ENCODE measurements at regions not wholly inside any gene's neighbourhood (a gene's known extent, or its start where the extent isn't known, plus 50 kb on each side); places are given as distances from the start of the nearest gene placed in this dataset.
"Not testable (repeated sequence)": the region's sequence is repeated elsewhere in the genome, so short reads cannot be mapped to it uniquely, and the experiment has no call there.

DNA sequence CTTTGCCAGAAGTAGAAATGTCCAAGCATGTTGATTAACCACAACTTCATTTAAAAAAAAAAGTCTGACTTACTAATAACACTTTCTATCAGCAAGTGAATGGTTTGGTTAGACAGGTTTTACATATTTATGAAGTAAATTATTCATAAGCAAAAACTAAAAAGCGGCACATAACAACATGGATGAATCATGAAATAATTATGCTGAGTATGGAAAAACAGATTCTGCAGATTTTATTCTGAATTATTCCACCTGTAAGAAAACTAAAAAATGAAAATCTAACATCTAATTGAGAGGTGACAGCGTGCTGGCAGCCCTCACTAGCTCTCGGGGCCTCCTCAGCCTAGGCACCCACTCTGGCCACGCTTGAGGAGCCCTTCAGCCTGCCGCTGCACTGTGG, 173.5 kb downstream of the ADAM29 start:
- no peak for ATAC-seq (ENCODE audit: insufficient read depth, low FRiP score)
- Histone ChIP-seq H3K27ac (ENCODE audit: low read depth in 1 of 2, low read length in 1 of 2) (no peak overlapping the region), H3K9ac (ENCODE audit: insufficient read depth in 1 of 2, low read length in 2 of 2) (no peak overlapping the region)

GRCh38 chr4:175092114-175092513, 174.0 kb downstream of the ADAM29 start:
- H3K4me3 ChIP-seq = no peak overlapping the region
- TF ChIP-seq CTCF (IDR thresholded peaks at IDR 0.05; ENCODE audit: control extremely low read depth, extremely low read depth) = no peak
- no peak overlapping the region for H3K9ac ChIP-seq (ENCODE audit: insufficient read depth in 1 of 2, low read length in 2 of 2)
- H3K4me1 ChIP-seq (ENCODE audit: control insufficient read depth in 5 of 5, insufficient read depth in 5 of 5, low read length in 5 of 5) = no peaks in the 10 kb centered on the region
- ATAC-seq (ENCODE audit: insufficient read depth, low FRiP score) = peak; percentile 27
- H3K27ac ChIP-seq (ENCODE audit: low read depth in 1 of 2, low read length in 1 of 2) = no peak overlapping the region
- H3K36me3 ChIP-seq (ENCODE audit: control insufficient read depth in 4 of 4, insufficient read depth in 4 of 4, low read length in 4 of 4) = no peaks in the 10 kb centered on the region
- 93 to 96% methylated on average over 18 to 20 of the region's 20 CpGs for WGBS, 2 donors
- H3K9me3 ChIP-seq (ENCODE audit: control insufficient read depth in 4 of 4, insufficient read depth in 3 of 4, low read length in 3 of 4) = peaks cover 0 to 18% (median 9%) of the 10 kb centered on the region in 4 donors
- DNase-seq = no peak
- no peaks in the 10 kb centered on the region for H3K27me3 ChIP-seq (ENCODE audit: control insufficient read depth in 3 of 3, insufficient read depth in 3 of 3, low read length in 2 of 3)

More for the DNA sequence above, 173.5 kb downstream of the ADAM29 start:
- TF ChIP-seq CTCF (IDR thresholded peaks at IDR 0.05; ENCODE audit: control extremely low read depth, extremely low read depth) = no peak
- Histone ChIP-seq H3K9me3 (ENCODE audit: control insufficient read depth in 4 of 4, insufficient read depth in 3 of 4, low read length in 3 of 4) (peaks cover 0 to 18% (median 9%) of the 10 kb centered on the region in 4 donors), H3K36me3 (ENCODE audit: control insufficient read depth in 4 of 4, insufficient read depth in 4 of 4, low read length in 4 of 4) (no peaks in the 10 kb centered on the region), H3K4me1 (ENCODE audit: control insufficient read depth in 5 of 5, insufficient read depth in 5 of 5, low read length in 5 of 5) (no peaks in the 10 kb centered on the region), H3K4me3 (no peak overlapping the region), H3K27me3 (ENCODE audit: control insufficient read depth in 3 of 3, insufficient read depth in 3 of 3, low read length in 2 of 3) (no peaks in the 10 kb centered on the region)
- 79 to 87% methylated on average over 5 of the region's 5 CpGs for WGBS, 2 donors
- DNase-seq = no peak

DNA sequence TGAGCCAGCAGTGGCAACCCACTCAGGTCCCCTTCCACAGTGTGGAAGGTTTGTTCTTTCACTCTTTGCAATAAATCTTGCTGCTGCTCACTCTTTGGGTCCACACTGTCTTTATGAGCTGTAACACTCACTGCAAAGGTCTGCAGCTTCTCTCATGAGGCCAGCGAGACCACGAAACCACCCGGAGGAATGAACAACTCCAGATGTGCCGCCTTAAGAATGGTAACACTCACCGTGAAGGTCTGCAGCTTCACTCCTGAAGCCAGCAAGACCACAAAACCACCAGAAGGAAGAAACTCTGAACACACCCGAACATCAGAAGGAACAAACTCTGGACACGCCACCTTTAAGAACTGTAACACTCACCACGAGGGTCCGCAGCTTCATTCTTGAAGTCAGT, 174.9 kb downstream of the ADAM29 start:
- not testable (repeated sequence) for H3K27me3 ChIP-seq (ENCODE audit: control insufficient read depth in 3 of 3, insufficient read depth in 3 of 3, low read length in 2 of 3); H3K27ac ChIP-seq (ENCODE audit: low read depth in 1 of 2, low read length in 1 of 2); H3K9ac ChIP-seq (ENCODE audit: insufficient read depth in 1 of 2, low read length in 2 of 2); H3K4me1 ChIP-seq (ENCODE audit: control insufficient read depth in 5 of 5, insufficient read depth in 5 of 5, low read length in 5 of 5); H3K36me3 ChIP-seq (ENCODE audit: control insufficient read depth in 4 of 4, insufficient read depth in 4 of 4, low read length in 4 of 4); DNase-seq; ATAC-seq (ENCODE audit: insufficient read depth, low FRiP score); H3K4me3 ChIP-seq
- WGBS, 2 donors = 82 to 92% methylated on average over 9 of the region's 9 CpGs
- peaks cover 0 to 18% (median 9%) of the 10 kb centered on the region in 4 donors for H3K9me3 ChIP-seq (ENCODE audit: control insufficient read depth in 4 of 4, insufficient read depth in 3 of 4, low read length in 3 of 4)

GRCh38 chr4:175103403-175103802, 185.2 kb downstream of the ADAM29 start:
- 72 to 86% methylated on average over 2 of the region's 2 CpGs for WGBS, 2 donors
- no peak for ATAC-seq (ENCODE audit: insufficient read depth, low FRiP score)

More at GRCh38 chr4:175103403-175103802, 185.2 kb downstream of the ADAM29 start:
- no peaks in the 10 kb centered on the region for H3K27me3 ChIP-seq (ENCODE audit: control insufficient read depth in 3 of 3, insufficient read depth in 3 of 3, low read length in 2 of 3)
- H3K4me3 ChIP-seq = no peak overlapping the region
- no peak for DNase-seq
- no peak for TF ChIP-seq CTCF (IDR thresholded peaks at IDR 0.05; ENCODE audit: control extremely low read depth, extremely low read depth)
- H3K9ac ChIP-seq (ENCODE audit: insufficient read depth in 1 of 2, low read length in 2 of 2) = no peak overlapping the region
- no peak overlapping the region for H3K27ac ChIP-seq (ENCODE audit: low read depth in 1 of 2, low read length in 1 of 2)
- H3K4me1 ChIP-seq (ENCODE audit: control insufficient read depth in 5 of 5, insufficient read depth in 5 of 5, low read length in 5 of 5) = no peaks in the 10 kb centered on the region
- peaks cover 0 to 2% (median 0%) of the 10 kb centered on the region in 4 donors for H3K9me3 ChIP-seq (ENCODE audit: control insufficient read depth in 4 of 4, insufficient read depth in 3 of 4, low read length in 3 of 4)
- H3K36me3 ChIP-seq (ENCODE audit: control insufficient read depth in 4 of 4, insufficient read depth in 4 of 4, low read length in 4 of 4) = no peaks in the 10 kb centered on the region
